GM12878 (cell line): ENCODE measurements at regions not wholly inside any gene's neighbourhood (a gene's known extent, or its start where the extent isn't known, plus 50 kb on each side); places are given as distances from the start of the nearest gene placed in this dataset.

Source experiments
- ATAC-seq: fragments of 200-7000 bp; cut with Tn5 transposase; 3 replicates; pipeline ENCODE4 v1.9.1; 2020; ENCODE audit warnings: mild to moderate bottlenecking, moderate library complexity
- BruUV-seq: library from RNA; stranded (reverse); fragments of 400-500 nt; replicated peaks from 2 replicates; lab custom pipeline; 2021; lab: Mats Ljungman, UMichigan
- CTCF ChIA-PET: fragments of 300-600 bp; sonication (Branson Sonifier 250); formaldehyde crosslinking; extraction: SDS; loops from one replicate; lab custom pipeline; 2021; ENCODE audit warnings: inconsistent platforms; lab: Yijun Ruan, JAX
- POLR2A ChIA-PET: fragments of 350-600 bp; formaldehyde crosslinking; extraction: SDS; loops from one replicate; lab custom pipeline; 2021; ENCODE audit warnings: inconsistent platforms; lab: Charles Lee
- RAD21 ChIA-PET: fragments of 300-600 bp; sonication (Branson Sonifier 250); formaldehyde crosslinking; loops from one replicate; lab custom pipeline; 2023; ENCODE audit warnings: antibody characterized with exemption; ENCODE audit not compliant: unreplicated experiment; lab: Charles Lee
- SMC1A ChIA-PET: fragments of 300-600 bp; sonication (Branson Sonifier 250); formaldehyde crosslinking; loops from one replicate; lab custom pipeline; 2023; ENCODE audit not compliant: unreplicated experiment, uncharacterized antibody; lab: Charles Lee
- DNase-seq: peaks from one replicate; pipeline ENCODE4 v3.0.0-alpha.2; 2011; ENCODE audit warnings: low read depth, low spot score
- FAIRE-seq: peaks from 3 replicates; lab custom pipeline; 2011; peaks lifted over from hg19 to GRCh38; lab: Jason Lieb, UNC
- H2AFZ ChIP-seq: 2 replicates; pipeline ENCODE4 v1.6.0; 2011; ENCODE audit warnings: low read depth, low read length, control low read depth; ENCODE audit not compliant: control insufficient read depth
- H3K27ac ChIP-seq: 2 replicates; pipeline ENCODE4 v1.5.1; 2011; ENCODE audit warnings: control low read depth; ENCODE audit not compliant: control insufficient read depth, insufficient read depth
- H3K27me3 ChIP-seq, 2 experiments: replicated peaks in 1 of 2; 2 replicates each; pipeline versions ENCODE4 v1.6.0 to v1.6.1; 2011; ENCODE audit warnings: low read length in 1 of 2; ENCODE audit not compliant: control insufficient read depth in 2 of 2, insufficient read depth in 2 of 2
- H3K36me3 ChIP-seq, 2 experiments: 2 replicates each; pipeline ENCODE4 v1.5.1; 2011; ENCODE audit warnings: low read length in 1 of 2; ENCODE audit not compliant: control insufficient read depth in 2 of 2, insufficient read depth in 2 of 2
- H3K4me1 ChIP-seq: 2 replicates; pipeline ENCODE4 v1.6.1; 2011; ENCODE audit warnings: mild to moderate bottlenecking, low read length, moderate library complexity, mixed read lengths; ENCODE audit not compliant: control insufficient read depth, insufficient read depth
- H3K4me2 ChIP-seq: 2 replicates; pipeline ENCODE4 v1.6.0; 2011; ENCODE audit warnings: control low read depth; ENCODE audit not compliant: control insufficient read depth, insufficient read depth
- H3K4me3 ChIP-seq: fragments of 200-600 bp; sonication (generic); 2 replicates; pipeline ENCODE4 v1.5.1; 2016
- H3K79me2 ChIP-seq: 2 replicates; pipeline ENCODE4 v1.6.0; 2011; ENCODE audit warnings: low read length; ENCODE audit not compliant: control insufficient read depth, insufficient read depth
- H3K9ac ChIP-seq: 2 replicates; pipeline ENCODE4 v1.8.0; 2011; ENCODE audit warnings: low read length, control low read depth, mixed read lengths; ENCODE audit not compliant: control insufficient read depth, insufficient read depth
- H3K9me3 ChIP-seq: replicated peaks from 3 replicates; pipeline ENCODE4 v1.5.1; 2011; ENCODE audit warnings: mild to moderate bottlenecking, low read length; ENCODE audit not compliant: control insufficient read depth, insufficient read depth
- H4K20me1 ChIP-seq: 2 replicates; pipeline ENCODE4 v1.6.0; 2011; ENCODE audit not compliant: control insufficient read depth, insufficient read depth
- SUZ12 ChIP-seq: fragments of 200-600 bp; sonication (generic); IDR thresholded peaks from one replicate; pipeline ENCODE4 v1.6.1; 2018; ENCODE audit warnings: antibody characterized with exemption, mild to moderate bottlenecking; ENCODE audit not compliant: unreplicated experiment
- ZZZ3 ChIP-seq: IDR thresholded peaks from 2 replicates; pipeline ENCODE4 v1.6.1; 2011; ENCODE audit warnings: low read depth; ENCODE audit not compliant: control insufficient read depth, insufficient read length
- WGBS: methylation state at CpG from one replicate; pipeline ENCODE4 v1.1.6; 2016; ENCODE audit warnings: low lambda C conversion rate; ENCODE audit not compliant: insufficient replicate concordance, insufficient coverage; ENCODE audit errors: missing lambda C conversion rate; 5-methylcytosine and 5-hydroxymethylcytosine counted together
- in situ Hi-C: fragments of 300-500 bp; cut with MboI; formaldehyde crosslinking; loops from 9 replicates; pipeline ENCODE4 v1.14.3; 2018; ENCODE audit warnings: mixed read lengths
- intact Hi-C: fragments of 100-400 bp; cut with micrococcal nuclease; formaldehyde crosslinking; loops from one replicate; pipeline ENCODE4 v1.14.2; 2022; ENCODE audit not compliant: unreplicated experiment

GRCh38 chr5:4513381-4513780 is 626.7 kb upstream of the ADAMTS16 start:
- ChIA-PET POLR2A (no interaction called here), RAD21 (no interaction called here), CTCF (no interaction called here), SMC1A (no interaction called here)
- FAIRE-seq (no peak), DNase-seq (no peak), ATAC-seq (no peak)
- no peak overlapping the region for H3K27ac ChIP-seq
- no peaks in the 10 kb centered on the region; the same call in 2 of the 3 replicates for H3K9me3 ChIP-seq
- 0% methylated on average over 4 of the region's 4 CpGs for WGBS
- TF ChIP-seq ZZZ3 (no peak), SUZ12 (no peak)
- H3K4me1 ChIP-seq, result no peaks in the 10 kb centered on the region
- no peak overlapping the region for H3K4me2 ChIP-seq
- no peaks in the 10 kb centered on the region for H3K79me2 ChIP-seq
- no peaks in the 10 kb centered on the region for H3K36me3 ChIP-seq
- intact Hi-C loops, result no loop called here
- no peak overlapping the region for H3K4me3 ChIP-seq
- H3K27me3 ChIP-seq, result no peaks in the 10 kb centered on the region
- in situ Hi-C loops, result no loop called here
- H2AFZ ChIP-seq, result no peak overlapping the region
- no peaks in the 10 kb centered on the region for H4K20me1 ChIP-seq
- H3K9ac ChIP-seq, result no peak overlapping the region
- no TSS peak for BruUV-seq

DNA sequence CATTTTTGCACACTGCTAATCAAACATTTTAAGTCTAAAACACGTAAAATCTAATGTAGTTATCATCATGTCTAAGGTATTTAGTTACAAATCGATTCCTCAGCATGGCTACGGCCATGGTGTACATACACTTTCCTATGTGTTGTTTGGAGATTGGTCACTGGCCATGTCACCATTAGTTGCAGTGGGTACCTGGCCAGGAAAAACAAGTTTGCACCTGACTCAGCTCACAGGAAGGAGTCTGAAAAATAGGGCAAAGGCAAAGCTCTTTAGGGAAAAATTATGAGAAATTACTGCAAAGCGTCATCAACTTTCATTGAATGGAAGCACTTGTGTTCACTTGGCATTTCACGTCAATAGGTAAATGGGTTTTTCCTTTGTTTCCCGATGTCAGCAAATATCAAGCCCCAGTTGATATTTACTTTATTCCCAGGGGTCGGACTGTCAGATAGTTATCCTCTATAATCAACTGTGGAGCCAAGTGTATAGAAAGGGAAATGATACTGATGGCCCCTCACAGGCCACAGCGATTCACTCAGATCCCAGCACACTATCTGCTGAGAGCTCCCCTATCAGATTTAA is 626.0 kb upstream of the ADAMTS16 start:
- Histone ChIP-seq H4K20me1 (no peaks in the 10 kb centered on the region), H2AFZ (no peak overlapping the region), H3K27ac (no peak overlapping the region), H3K9me3 (no peaks in the 10 kb centered on the region; the same call in 2 of the 3 replicates), H3K9ac (no peak overlapping the region), H3K4me3 (no peak overlapping the region), H3K79me2 (no peaks in the 10 kb centered on the region)
- in situ Hi-C loops, result no loop called here
- ChIA-PET CTCF (no interaction called here), POLR2A (no interaction called here), RAD21 (no interaction called here)
- FAIRE-seq (no peak), DNase-seq (no peak), ATAC-seq (no peak)
- BruUV-seq, result no TSS peak
- no peak for TF ChIP-seq SUZ12
- TF ChIP-seq, all 136 proteins: peak for 0
- no peaks in the 10 kb centered on the region for H3K4me1 ChIP-seq
- SMC1A ChIA-PET, result no interaction called here
- WGBS, result 43% methylated on average over 8 of the region's 8 CpGs
- intact Hi-C loops, result no loop called here
- H3K4me2 ChIP-seq, result no peak overlapping the region
- H3K27me3 ChIP-seq, result no peaks in the 10 kb centered on the region
- no peaks in the 10 kb centered on the region for H3K36me3 ChIP-seq
